ENCODE measurements at regions not wholly inside any gene's neighbourhood (a gene's known extent, or its start where the extent isn't known, plus 50 kb on each side); places are given as distances from the start of the nearest gene placed in this dataset.
A peak's percentile ranks its signal among the peaks of the same experiment; 100 is the strongest.

GRCh38 chr10:131450216-131450765 lies 138.8 kb upstream of the TCERG1L start:
- no peak for ATAC-seq (ENCODE audit: low read depth)
- TF ChIP-seq CTCF (IDR thresholded peaks at IDR 0.05; ENCODE audit: poor library complexity, severe bottlenecking), result no peak
- Histone ChIP-seq H3K27ac (ENCODE audit: poor library complexity, severe bottlenecking) (no peak overlapping the region), H3K4me1 (ENCODE audit: insufficient read depth, poor library complexity, severe bottlenecking) (no peaks in the 10 kb centered on the region), H3K27me3 (ENCODE audit: insufficient read depth, poor library complexity, severe bottlenecking) (no peaks in the 10 kb centered on the region), H3K4me3 (ENCODE audit: severe bottlenecking) (no peak overlapping the region), H3K36me3 (ENCODE audit: low read depth) (no peaks in the 10 kb centered on the region), H3K9me3 (ENCODE audit: severe bottlenecking) (no peaks in the 10 kb centered on the region)
- DNase-seq (ENCODE audit: low spot score), result no peak

DNA sequence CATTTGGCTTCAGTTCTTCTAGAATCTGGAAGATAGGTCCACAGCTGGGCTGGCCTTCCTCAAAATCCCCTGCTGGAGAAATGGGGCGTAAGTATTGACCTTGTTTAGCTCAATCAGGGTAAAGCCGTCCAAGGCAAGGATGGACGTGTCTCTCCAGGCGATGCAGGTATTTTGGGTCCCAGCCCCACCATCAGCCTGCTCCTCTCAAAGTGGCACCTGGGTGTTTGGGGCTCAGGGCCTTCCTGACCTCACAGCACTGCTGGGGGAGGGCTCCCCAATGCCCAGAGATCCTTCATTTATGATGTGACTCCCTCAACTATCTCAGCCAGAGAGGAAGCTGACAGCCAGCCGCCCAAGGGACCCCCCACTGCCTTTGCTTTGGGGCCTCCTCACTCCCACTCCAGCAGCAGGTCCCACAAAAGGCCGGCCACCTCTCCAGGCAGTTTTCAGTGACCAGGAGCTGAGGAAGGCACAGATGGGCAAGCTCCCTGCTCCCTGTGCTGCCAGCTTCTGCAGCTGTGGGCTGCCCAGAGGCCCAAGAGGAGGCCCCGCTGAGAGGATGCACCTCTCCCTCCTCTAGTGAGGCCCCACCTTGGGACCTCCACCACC lies 140.0 kb upstream of the TCERG1L start:
- H3K27me3 ChIP-seq (ENCODE audit: insufficient read depth, poor library complexity, severe bottlenecking), result no peaks in the 10 kb centered on the region
- no peak overlapping the region for H3K27ac ChIP-seq (ENCODE audit: poor library complexity, severe bottlenecking)
- H3K4me1 ChIP-seq (ENCODE audit: insufficient read depth, poor library complexity, severe bottlenecking), result no peaks in the 10 kb centered on the region
- ATAC-seq (ENCODE audit: low read depth) (no peak), DNase-seq (ENCODE audit: low spot score) (no peak)
- no peaks in the 10 kb centered on the region for H3K36me3 ChIP-seq (ENCODE audit: low read depth)
- H3K9me3 ChIP-seq (ENCODE audit: severe bottlenecking), result no peaks in the 10 kb centered on the region
- no peak overlapping the region for H3K4me3 ChIP-seq (ENCODE audit: severe bottlenecking)
- no peak for TF ChIP-seq CTCF (IDR thresholded peaks at IDR 0.05; ENCODE audit: poor library complexity, severe bottlenecking)

- H3K36me3 ChIP-seq (ENCODE audit: low read depth), result no peaks in the 10 kb centered on the region
- H3K9me3 ChIP-seq (ENCODE audit: severe bottlenecking), result no peaks in the 10 kb centered on the region
- H3K4me1 ChIP-seq (ENCODE audit: insufficient read depth, poor library complexity, severe bottlenecking), result no peaks in the 10 kb centered on the region
- TF ChIP-seq CTCF (IDR thresholded peaks at IDR 0.05; ENCODE audit: poor library complexity, severe bottlenecking), result no peak
- no peak overlapping the region for H3K27ac ChIP-seq (ENCODE audit: poor library complexity, severe bottlenecking)
- H3K4me3 ChIP-seq (ENCODE audit: severe bottlenecking), result no peak overlapping the region
- no peaks in the 10 kb centered on the region for H3K27me3 ChIP-seq (ENCODE audit: insufficient read depth, poor library complexity, severe bottlenecking)
- DNase-seq (ENCODE audit: low spot score), result no peak
- no peak for ATAC-seq (ENCODE audit: low read depth)
These were observed 141.6 kb upstream of the TCERG1L start for GRCh38 chr10:131452926-131453720.

GRCh38 chr10:131453721-131454634 lies 142.5 kb upstream of the TCERG1L start:
- H3K9me3 ChIP-seq (ENCODE audit: severe bottlenecking), result no peaks in the 10 kb centered on the region
- DNase-seq (ENCODE audit: low spot score) (no peak), ATAC-seq (ENCODE audit: low read depth) (no peak)
- peak; percentile 52 for TF ChIP-seq CTCF (IDR thresholded peaks at IDR 0.05; ENCODE audit: poor library complexity, severe bottlenecking)
- no peaks in the 10 kb centered on the region for H3K36me3 ChIP-seq (ENCODE audit: low read depth)
- no peaks in the 10 kb centered on the region for H3K27me3 ChIP-seq (ENCODE audit: insufficient read depth, poor library complexity, severe bottlenecking)
- H3K4me3 ChIP-seq (ENCODE audit: severe bottlenecking), result no peak overlapping the region
- no peak overlapping the region for H3K27ac ChIP-seq (ENCODE audit: poor library complexity, severe bottlenecking)
- H3K4me1 ChIP-seq (ENCODE audit: insufficient read depth, poor library complexity, severe bottlenecking), result no peaks in the 10 kb centered on the region
